Left renal pelvis (tissue), 4 donors: ENCODE measurements at regions not wholly inside any gene's neighbourhood (a gene's known extent, or its start where the extent isn't known, plus 50 kb on each side); places are given as distances from the start of the nearest gene placed in this dataset.

Experiments used
- DNase-seq, 4 donors: peaks; one replicate each; pipeline ENCODE4 v3.0.0-alpha.2; 2013; ENCODE audit warnings: low read depth in 4 of 4, low spot score in 3 of 4

DNA sequence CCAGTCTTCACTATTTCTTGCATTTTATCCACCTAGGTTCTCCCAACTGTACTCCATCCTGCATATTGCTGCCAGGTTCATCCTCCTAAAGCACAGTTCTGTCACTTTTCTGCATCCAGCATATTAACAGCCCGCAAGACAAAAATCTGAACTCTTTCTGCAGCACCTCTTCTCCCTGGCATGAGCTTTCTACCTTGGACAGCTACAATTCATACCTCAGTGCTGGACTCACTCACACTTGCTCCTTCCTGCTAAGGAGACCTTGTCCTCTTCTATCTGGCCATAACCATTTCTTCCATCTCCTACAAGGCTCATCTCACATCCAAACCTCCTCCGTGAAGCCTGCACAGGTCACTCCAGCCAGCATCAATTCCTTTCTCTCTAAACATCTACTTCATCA, 170.1 kb upstream of the GRIP1 start:
- no peak for DNase-seq

DNA sequence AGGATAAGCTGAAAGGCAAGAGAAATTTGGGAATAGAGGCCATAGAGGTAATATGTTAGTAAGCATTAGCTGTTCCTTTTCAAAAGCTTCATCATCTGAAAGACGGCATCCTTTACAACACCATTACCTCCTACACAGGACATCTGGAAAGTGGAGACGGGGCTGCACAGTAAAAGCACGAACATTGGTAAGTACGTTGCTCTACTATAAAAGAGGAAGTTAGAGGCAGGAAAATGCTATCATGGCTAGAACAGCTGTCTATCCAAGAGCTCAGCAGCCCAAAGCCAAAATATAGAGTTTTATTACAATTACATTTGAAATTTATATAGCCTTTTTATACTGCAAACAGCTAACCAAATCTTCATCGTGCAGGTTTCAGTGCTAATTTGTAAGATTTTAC, 172.3 kb upstream of the GRIP1 start:
- DNase-seq: no peak

DNA sequence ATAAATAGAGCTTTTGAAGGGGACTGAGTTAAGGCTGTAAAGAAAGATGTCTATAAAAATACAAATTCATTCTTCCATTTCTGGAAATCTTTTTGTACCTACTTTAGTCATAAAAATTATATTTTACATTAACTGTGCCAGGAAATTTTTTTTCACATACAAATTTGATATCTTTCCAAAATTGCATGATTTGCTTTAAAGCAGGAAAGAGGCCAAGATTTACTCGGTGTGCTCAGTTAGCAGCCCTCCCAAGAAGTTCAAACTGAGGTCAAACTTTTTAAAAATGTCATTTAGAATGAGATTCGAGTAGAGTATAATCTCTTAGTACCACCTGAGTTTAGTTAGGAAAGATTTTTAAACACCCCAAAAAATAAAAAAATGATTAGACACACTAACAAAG, 173.2 kb upstream of the GRIP1 start:
- DNase-seq: no peak

DNA sequence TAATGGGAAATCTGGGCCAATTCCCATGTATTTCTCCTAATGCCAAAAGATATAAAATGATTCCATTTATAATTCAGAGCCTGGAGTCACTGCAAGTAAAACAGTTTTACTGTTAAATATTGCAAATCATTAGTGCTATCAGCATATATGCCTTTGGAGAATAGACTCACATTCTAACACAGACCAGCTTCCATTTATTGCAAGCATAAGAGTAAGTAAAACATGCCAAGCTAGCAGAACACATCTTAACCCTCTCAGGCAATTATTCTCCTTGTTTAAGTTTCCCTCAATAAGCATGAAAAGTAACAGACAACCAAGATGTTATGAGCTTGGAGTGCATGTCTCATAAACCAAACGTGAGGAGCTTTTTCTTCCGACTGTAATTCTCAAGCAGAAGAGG, 173.9 kb upstream of the GRIP1 start:
- DNase-seq: no peak

DNA sequence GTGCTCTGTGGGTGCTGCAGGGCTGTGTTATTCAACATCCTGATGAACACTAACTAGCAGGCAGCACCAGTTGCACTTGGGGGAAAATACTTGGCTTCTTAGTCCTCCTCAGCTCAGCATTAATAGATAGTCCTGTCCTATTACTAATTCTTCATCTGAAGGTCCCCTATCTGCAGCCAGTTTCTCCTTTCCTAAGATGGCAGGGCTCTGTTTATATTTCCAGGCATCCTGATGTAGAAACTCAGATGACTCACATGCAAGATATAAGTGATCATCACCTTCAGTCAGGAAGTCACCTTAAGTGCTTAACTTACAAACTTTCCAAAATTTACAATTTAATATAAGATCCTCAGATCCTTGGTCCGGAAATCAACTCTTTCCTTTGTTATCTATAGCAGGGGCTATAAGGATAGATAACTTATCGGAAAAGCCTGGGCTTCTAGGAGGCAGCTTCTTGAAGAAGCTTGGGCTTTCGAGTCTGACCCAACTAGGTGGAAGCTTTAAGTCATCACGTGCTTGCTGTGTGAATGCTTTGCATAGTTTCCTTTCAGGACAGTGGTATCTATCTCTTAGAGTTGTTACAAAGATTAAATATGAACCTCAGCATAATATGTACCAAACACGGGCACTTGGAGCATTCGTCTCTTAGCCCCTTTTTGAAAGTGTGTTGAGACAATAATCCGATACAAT, 181.0 kb upstream of the GRIP1 start:
- no peak for DNase-seq

DNA sequence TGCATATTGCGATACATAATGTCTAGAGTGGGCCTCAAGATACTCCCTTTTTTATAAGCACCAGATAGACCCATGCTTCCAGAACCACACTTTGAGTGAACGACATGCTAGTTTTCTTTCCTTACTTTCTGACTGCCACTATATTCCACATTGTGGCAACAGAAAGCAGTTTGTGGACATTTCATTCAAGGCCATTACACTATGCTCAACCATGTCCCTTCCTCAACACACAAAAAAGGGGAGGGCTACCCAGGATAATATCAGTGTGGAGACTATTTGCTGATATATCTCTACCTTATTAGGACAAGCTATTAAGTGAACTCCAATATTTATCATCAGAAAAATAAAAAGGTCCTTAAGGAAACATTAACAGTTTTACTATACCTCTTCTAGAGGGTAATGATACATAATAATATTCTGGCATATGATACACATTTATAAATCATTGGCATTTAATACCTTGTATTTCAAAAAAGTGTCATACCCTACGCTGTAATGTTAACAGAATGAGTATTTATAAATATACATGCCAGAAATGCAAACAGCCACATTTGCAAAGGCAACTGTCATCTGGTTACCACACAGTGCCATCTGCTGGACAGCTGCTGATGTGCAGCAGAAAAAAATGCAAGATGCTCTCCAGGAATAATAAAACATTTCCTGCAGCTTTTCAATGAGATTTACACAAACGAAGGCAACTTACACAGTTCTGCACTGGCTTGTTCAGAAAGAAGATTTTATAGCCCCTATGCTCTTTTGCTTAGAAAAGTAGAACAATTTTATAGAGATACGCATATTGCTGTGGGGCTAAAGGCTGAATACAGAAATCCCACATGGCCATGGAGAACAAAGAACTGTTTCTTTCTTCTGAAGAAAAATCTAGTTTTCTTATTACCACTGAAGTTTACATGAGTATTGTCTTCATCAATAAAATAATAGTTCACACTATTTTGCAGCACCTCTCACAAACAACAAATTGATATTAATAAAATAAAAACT, 182.2 kb upstream of the GRIP1 start:
- DNase-seq: peak; percentile 51 to 66 (median 56)

DNA sequence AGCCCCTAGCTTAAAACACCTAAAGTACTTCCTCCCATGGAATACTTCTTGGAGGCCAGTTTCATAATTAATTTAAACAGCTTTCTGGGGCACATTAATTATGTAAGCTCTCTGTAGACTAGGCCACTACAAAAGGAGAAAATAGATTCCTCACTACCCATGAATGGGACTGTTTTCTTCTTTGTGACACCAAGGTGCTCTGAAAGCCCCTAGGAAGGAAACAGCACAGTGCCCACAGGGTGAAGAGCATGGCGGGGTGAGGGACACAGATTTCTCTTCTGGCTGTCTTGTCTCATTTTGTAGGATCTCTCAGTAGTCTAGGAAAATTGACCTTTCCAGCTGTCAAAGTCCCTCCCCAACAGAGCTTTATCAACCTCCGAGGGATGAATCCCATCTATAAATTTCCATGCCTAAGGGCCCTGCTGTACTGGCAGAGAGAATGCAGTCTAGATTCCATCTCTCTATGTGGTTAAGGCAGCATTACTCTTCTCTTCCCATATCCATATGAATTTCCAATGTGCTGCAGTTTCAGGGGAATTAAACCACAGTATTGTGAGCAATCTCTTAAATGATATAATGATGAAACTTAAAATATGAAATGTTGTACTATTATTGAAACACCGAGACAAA, 183.6 kb upstream of the GRIP1 start:
- DNase-seq: no peak

DNA sequence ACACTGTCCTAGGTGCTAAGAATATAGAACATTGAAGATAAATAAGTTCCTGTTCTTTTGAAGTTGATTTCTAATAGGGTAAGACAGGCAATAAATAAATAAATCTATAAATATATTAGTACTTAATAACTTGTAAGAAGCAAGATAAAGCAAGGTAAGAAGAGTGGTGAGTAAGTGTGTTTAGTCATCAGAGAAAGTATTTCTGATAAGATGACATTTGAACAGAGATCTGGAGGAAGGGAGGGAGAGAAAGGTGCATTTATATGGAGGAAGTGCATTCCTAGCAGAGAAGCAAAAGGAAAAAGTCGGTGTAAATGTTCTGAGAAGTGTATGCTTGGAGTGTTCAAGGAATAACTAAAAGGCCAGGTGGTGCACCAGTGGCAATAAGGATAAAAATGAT, 184.4 kb upstream of the GRIP1 start:
- no peak for DNase-seq

DNA sequence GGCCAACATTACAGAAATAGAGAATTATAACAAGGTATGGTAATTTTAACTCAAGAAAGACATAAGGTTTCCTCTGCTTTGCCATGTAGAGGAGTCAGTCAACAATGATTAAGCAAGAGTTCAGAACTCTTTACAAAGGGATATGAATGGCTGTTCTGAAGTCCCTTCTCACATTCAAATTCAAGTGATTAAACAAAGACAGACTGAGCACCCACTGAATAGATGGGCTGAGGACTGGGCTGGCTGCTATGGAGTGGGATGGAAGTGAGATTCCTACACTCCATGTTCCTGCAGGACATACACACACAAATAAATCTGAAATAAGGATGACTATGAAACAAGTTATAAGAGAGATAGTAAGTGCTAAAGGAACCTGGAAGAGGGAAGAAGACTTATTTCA, 199.0 kb upstream of the GRIP1 start:
- no peak for DNase-seq

DNA sequence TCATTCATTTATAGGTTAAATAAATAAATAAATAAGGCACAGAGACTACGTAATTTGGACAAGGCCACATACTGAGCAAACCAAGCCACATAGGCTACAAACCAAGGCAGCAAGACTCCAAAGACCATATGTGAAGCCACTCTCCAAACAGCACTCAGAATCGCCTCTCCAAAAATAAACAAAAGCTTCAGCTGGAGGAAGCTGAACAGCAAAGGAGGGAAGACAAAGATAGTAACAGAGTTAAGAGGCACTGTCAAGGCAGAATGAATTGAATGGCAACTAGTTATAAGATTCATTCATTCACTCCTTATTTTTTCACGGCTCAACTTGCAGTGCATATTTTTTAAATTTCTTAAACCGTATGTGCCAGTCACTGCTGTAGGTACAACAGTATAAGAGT, 200.5 kb upstream of the GRIP1 start:
- DNase-seq: no peak

DNA sequence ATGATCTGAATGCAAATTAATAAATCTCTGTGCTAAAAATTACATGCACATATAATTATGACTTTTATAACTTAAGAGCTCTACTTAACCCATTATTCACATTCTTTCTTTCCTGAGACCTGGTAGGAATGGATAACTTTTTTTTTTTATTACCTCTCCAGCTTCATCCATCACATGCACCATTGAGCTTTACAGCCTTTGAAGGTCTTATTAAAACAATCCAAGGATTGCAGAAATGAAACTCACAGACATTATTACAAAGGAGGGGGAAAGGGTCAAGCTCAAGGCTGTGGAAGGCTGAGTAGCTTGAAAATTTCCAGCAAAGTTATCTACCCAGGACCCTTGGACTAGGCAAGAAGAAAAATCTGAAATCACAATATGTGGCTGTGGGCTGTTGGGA, 202.5 kb upstream of the GRIP1 start:
- DNase-seq: no peak

DNA sequence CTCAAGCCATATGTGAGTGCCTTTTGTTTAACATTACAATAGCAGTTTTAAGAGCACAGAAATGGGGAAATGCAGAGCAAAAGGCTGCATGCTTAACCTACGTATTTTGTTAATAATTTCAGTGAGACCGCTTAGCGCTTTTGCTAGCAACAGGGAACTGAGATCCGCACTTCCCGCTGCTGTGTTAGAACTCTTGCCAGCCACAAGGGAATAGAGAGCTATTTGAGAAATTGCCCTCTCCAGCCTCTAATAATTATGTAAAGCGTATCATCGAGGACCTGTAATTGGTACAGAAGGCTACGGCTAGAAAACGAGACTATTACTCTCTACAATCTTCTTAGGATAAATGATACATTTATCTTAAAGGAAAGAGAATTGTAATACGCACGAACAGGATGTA, 205.2 kb upstream of the GRIP1 start:
- DNase-seq: no peak

DNA sequence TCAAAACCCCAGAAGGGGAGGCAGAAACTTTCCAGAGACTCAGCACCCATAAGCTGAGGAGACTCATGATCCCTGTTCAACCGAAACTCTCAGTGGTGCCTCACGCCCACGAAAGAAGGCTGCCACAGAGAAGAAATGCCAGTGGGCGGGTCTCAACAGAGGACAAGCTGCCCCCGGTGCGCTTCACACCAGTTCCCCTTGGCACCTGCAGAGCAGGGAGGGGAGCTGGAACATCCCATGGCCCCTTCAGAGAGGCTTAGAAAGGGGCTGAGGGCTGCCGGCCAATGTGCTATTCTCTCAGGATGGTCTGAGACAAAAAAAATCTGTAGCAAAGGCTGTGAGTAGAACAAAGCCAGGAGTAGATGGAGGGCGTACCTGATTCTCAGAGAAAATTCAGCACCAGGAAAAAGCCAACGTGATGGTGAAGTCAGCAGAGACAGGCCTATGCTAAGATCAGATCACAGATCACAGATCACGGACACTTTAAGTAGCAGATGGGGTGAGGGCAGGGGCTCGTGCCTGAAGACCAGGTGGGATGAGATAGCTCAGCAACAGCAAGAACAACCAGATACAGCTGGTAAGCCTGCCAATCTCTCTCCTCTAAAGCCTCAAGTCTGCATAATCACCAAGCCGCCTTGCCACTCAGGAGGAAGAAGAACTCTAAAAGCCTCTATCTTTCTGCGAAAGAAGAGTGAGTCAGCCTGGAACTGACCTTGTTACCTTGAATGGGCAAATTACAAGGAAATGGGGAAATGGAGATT, 206.4 kb upstream of the GRIP1 start:
- DNase-seq: no peak

DNA sequence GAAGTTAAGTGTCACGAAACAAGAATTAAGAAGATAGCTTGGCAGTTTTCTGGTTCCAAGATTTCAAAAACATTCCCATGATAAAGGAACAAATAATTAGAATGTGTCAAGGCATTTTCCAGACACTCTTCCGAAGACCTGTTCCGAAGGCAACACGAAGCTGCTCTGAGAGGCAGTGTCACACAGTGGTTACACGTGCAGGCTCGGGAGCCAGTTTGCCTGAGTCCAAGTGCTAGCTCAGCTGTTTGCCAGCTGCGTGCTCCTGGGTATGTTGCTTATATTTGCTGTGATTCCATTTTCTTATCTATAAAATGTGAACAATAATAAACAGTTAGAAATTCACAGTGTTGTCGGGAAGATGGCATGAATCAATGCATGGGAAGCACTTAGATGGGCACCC, 217.9 kb upstream of the GRIP1 start:
- no peak for DNase-seq

DNA sequence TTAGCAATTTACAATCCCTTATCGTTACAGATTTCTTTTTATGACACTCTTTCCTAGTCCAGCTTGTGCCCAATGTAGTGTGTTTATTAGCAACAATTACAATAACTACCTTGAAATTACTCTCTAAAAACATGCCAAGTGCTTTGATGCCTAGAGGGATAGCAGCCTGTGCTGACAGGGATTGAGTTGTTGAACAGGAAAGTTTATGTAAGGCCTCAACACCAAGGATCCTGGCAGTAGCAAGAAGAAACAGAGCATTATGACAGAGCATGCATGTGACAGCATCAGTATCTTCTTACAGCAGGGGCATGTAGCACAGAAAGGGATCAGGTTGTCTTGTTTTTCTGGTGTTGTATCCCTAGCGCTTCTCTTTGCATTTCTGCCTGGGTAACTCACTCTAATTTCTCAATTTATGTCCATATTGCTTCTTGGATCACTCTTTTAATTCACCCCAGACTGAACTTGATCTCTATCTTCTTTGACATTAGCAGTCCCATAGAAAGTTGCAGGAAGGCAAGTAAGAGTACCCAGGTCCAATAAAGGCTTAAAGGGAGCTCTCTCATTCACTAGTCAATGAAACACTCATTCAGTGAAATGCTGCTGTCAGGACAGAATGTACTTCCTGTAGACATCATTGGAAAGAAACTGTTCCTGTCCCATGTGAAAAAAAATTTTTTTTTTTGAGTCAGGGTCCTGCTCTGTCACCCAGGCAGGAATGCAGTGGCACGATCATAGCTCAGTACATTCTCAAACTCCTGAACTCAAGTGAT, 220.0 kb upstream of the GRIP1 start:
- peak in 1 of 4 donors; percentile 27 for DNase-seq

DNA sequence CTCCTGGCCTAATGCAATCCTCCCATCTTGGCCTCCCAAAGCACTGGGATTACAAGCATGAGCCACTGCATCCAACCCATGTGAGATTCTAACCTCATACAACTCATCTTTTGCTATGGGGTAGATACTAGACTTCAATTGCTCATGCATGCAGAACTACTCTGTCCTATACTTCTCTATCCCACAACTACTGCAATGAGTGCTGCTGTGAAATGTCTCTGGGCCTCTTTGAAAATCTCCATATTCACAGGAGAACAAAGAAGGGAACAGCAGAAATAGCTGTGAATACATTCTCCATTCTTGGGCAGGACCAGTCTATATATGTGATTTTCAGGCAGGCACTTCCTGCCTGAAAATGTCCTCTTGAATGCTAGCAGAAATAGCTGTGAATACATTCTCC, 220.7 kb upstream of the GRIP1 start:
- no peak for DNase-seq

DNA sequence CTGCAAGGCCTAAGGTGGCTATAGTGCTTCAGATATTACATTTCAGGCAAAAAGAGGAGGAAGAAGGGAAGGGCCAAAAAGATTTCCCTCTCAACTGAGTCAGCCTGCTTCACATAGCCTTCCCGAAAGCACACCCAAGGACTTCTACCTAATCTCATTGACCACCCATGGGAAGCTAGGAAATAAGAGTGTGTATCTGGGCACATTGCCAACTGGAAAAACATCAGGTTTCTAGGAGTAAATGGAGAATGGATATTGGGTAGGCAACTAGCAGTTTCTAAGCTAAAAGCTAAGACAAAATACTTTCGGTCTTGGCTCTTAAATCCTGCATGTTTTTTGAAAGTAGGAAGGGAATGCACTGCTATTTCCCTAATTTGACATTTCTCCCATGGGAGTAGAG, 221.7 kb upstream of the GRIP1 start:
- DNase-seq: no peak

DNA sequence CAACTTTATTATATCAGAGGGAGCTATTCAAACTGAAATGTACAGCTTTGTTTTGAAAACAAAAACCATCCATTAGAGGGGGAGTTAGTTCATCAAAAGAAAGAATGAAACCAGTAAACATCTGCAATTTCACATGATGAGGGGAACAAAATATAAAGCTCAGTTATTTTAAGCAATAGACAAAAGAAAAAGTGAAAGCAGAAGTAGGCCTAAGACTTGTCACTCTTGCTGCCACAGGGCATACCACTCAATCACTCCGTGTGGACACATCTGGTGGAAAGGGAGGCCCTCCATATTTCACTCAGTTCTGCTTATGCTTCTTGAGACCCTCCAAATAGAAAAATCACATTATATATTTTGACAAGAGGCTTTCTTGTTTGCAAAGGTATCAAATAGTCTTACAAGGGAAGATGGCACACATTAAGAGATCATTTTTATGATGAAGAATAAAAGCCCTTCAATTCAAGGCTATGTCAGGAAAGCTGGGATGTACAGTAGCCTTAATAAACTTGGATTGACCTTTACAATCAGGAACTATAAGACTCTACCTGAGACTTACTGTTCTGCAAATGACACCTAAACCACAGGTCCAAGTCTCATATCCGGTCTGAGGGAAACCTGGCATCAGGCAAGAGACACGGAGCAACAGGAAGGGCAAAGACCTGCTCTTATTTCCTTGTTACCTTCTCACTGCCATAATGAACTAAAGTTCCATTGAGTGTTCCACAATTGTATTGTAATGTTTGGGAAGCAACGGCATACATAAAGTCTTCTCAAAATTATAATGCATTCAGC, 222.5 kb upstream of the GRIP1 start:
- no peak for DNase-seq

DNA sequence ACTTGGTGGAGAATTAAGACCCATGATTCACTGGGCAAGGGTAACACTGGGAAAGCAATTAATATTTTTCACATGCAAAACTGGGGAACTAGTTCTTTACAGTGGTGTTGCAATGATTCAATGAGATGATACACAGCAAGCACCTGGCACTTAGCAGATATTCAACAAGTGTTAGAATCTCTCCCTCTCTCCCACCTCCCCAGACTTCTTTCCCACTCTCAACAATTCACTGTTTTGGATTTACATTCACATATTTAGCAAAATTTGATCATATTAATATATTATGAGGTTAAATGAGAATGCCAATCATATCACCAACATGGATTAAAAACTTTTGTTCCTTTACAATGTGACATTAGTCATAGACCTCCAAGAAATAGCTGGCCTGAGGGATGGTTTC, 223.1 kb upstream of the GRIP1 start:
- no peak for DNase-seq
